ENCODE measurements at regions not wholly inside any gene's neighbourhood (a gene's known extent, or its start where the extent isn't known, plus 50 kb on each side); places are given as distances from the start of the nearest gene placed in this dataset.

DNA sequence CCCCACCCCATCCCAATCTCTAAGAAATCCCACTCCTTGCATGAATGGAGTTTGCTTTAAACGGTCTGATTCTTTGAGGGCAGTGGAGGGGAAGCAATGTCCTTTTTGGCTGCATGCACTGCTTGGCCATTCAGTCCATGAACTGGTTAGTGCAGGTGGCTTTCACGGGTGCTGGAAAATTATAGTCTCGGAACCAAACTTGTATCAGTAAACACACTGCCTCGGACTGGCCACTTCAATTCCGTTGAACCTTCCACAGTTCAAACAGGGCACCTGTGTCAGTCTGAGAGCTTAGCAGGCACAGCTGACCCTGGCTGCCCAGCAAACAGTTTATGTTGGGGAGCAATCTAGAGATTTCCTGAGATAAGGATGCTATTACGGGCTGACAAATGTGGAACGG lies 255.6 kb downstream of the DHX15 start:
- TF ChIP-seq, protein P1, sequence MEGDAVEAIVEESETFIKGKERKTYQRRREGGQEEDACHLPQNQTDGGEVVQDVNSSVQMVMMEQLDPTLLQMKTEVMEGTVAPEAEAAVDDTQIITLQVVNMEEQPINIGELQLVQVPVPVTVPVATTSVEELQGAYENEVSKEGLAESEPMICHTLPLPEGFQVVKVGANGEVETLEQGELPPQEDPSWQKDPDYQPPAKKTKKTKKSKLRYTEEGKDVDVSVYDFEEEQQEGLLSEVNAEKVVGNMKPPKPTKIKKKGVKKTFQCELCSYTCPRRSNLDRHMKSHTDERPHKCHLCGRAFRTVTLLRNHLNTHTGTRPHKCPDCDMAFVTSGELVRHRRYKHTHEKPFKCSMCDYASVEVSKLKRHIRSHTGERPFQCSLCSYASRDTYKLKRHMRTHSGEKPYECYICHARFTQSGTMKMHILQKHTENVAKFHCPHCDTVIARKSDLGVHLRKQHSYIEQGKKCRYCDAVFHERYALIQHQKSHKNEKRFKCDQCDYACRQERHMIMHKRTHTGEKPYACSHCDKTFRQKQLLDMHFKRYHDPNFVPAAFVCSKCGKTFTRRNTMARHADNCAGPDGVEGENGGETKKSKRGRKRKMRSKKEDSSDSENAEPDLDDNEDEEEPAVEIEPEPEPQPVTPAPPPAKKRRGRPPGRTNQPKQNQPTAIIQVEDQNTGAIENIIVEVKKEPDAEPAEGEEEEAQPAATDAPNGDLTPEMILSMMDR (IDR thresholded peaks at IDR 0.05; ENCODE audit: control extremely low read depth, extremely low read depth, low read depth, missing control alignments): no peak
- ChIA-PET POLR2A (no interaction called here), CTCF (no interaction called here)
- DNase-seq (ENCODE audit: extremely low spot score): no peak

DNA sequence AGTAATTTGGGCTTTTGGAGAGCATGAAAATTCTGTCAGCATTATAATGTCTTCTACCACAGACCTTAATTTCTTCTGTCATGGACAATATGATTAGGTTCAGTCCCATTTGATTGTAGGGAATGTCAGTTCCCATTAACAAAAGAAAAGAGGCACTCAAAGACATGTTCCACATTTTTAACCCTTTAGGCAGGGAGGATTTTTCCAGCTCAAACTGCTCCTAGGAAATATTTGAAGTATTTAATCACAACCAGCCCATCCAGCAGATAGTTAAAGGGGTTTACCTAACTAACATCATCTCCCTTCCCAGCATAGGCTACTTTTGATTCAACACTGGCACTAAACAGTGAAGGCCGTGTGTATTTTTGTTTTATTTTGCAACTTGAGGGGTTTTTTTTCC lies 256.0 kb downstream of the DHX15 start:
- ChIA-PET POLR2A (no interaction called here), CTCF (no interaction called here)
- DNase-seq (ENCODE audit: extremely low spot score): no peak
- TF ChIP-seq, protein P1 (IDR thresholded peaks at IDR 0.05; ENCODE audit: control extremely low read depth, extremely low read depth, low read depth, missing control alignments): no peak

DNA sequence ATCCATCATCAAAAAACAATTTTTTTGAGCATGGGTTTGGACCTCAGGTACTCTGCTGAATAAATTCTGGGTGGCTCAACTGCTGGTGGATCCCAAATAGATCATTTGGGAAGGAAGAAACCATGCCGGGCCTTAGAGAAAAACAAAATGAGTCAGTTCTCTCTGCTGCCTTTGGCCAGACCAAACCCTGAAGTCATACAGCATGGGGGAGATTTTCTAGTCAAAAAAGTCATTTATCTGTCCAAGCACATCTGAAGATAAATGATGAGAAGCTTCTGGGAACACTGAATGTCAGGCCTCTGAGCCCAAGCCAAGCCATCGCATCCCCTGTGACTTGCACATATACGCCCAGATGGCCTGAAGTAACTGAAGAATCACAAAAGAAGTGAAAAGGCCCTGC lies 261.4 kb downstream of the DHX15 start:
- TF ChIP-seq, protein P1 (IDR thresholded peaks at IDR 0.05; ENCODE audit: control extremely low read depth, extremely low read depth, low read depth, missing control alignments): no peak
- CTCF ChIA-PET: interaction anchor here (1.0 to 1.1 kb wide), 2 partner anchors 13 to 14 kb away, joined by 3 read pairs; no protein-coding TSS in a partner anchor
- DNase-seq (ENCODE audit: extremely low spot score): no peak
- POLR2A ChIA-PET: no interaction called here

DNA sequence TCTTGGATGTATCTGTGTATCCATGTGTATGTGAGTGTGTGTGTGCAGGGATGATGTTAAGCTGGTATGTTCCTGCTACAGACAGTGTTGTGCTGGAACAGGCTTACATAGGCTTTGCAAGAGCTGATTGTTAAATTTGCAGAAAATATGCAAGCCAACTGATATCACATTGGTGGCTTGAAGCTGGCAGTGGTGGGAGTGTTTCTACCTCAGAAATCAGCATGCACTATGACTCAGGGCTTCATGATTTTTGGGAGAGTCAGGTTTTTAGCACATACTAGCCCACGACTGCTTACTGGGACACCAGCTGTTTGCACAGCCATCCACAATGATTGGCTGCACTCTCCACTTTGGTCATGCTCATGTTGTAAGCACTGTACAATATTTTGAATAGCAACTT lies 261.8 kb downstream of the DHX15 start:
- POLR2A ChIA-PET: no interaction called here
- DNase-seq (ENCODE audit: extremely low spot score): no peak
- TF ChIP-seq, protein P1 (IDR thresholded peaks at IDR 0.05; ENCODE audit: control extremely low read depth, extremely low read depth, low read depth, missing control alignments): no peak
- CTCF ChIA-PET: interaction anchor here (1.0 to 1.4 kb wide), 3 partner anchors 12 to 15 kb away, joined by 3 to 4 read pairs (median 3); no protein-coding TSS in a partner anchor

DNA sequence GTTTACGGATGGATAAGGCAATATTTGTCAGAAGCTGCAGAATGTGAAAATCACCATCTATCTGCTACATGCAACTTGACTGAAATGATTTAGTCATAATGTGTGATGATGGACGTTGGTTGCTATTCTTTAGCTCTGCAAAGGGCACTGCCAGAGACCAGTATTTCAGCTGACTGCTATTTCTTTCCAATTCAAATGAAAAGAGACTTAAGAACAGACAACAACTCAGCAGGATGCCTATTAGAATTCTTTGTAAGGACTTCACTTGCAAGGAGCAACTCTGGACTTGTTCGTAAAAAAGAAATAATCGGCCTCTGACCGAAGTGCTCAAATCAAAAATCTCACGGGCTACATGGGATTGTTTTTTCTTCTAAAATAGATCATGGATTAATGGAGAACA lies 262.7 kb downstream of the DHX15 start:
- POLR2A ChIA-PET: no interaction called here
- TF ChIP-seq, protein P1 (IDR thresholded peaks at IDR 0.05; ENCODE audit: control extremely low read depth, extremely low read depth, low read depth, missing control alignments): no peak
- CTCF ChIA-PET: interaction anchor here (1.1 to 1.4 kb wide), 2 partner anchors 11 to 13 kb away, joined by 3 to 4 read pairs; no protein-coding TSS in a partner anchor
- no peak for DNase-seq (ENCODE audit: extremely low spot score)

DNA sequence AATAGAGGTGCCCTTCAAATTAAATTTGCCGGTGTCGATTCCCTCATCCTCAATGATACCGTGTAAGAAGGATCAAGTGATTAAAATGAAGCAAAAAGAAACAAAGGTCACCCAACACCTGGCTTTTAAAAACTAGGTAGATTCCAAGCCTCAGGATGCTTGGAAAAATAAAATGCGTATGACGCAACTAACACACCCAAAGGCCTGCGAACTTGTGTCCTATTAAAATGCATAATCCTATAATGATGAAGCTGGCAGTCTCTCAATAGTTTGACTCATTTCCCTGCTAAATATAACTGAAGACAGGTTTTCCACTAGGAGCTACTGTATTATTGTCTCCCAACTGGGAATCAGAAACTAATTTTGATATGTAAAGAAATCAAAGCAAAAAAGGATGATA lies 263.2 kb downstream of the DHX15 start:
- CTCF ChIA-PET: no interaction called here
- POLR2A ChIA-PET: no interaction called here
- TF ChIP-seq, protein P1 (IDR thresholded peaks at IDR 0.05; ENCODE audit: control extremely low read depth, extremely low read depth, low read depth, missing control alignments): no peak
- DNase-seq (ENCODE audit: extremely low spot score): no peak

DNA sequence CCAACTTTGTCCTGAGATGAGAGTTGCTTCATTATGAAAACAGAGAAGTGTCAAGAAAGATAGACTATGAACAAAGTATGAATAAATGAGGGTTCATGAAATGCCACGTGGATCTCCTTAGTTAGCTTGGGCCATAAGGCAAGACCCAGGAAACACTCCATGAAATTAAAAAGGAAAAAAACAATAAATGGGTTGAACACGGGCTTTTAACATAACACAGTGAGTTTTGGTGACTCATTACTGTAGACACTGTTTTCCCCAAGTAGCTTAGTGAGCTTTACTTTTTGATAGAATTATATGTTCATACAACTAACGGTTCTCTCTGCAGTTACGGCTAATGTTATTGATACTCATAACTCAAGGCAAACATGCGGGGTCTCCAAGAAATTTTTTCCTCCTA lies 265.0 kb downstream of the DHX15 start:
- CTCF ChIA-PET: no interaction called here
- TF ChIP-seq, protein P1 (IDR thresholded peaks at IDR 0.05; ENCODE audit: control extremely low read depth, extremely low read depth, low read depth, missing control alignments): no peak
- POLR2A ChIA-PET: no interaction called here
- DNase-seq (ENCODE audit: extremely low spot score): no peak
